ENCODE measurements at regions not wholly inside any gene's neighbourhood (a gene's known extent, or its start where the extent isn't known, plus 50 kb on each side); places are given as distances from the start of the nearest gene placed in this dataset.

DNA sequence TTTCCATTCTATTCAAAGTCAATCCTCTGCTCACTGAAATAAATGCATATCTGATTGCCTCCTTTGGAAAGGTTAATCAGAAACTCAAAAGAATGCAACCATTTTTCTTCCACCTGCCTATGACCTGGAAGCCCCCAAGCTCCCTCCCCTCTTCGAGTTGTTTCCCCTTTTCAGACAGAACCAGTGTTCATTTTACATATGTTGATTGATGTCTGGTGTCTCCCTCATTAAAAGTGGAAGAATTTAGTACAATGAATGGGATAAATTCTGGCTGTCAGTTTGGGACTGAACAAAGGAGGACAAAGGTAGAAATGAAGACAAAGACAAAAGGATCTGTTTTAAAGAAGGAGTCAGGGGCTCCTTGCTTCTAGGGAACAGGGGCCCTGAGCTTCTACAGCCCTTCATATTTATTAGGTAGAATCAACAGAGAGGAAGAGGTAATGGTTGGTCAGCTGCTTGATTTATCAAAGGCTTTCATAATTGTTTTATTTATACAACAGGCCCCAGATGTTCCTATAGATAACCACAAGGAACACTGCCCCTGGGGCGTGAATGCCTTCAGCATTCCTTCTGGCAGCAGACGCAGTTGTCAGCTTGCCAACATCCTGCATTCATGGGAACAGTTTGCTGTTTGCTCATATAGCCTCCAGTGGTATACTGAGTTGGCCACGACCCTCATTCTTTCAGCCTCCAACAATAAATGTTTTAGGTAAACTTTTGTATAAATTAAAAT is 949.8 kb upstream of the LRATD1 start:
- TF ChIP-seq CTCF (conservative IDR thresholded peaks at IDR 0.05; ENCODE audit: low read length) (no peak), EZH2phosphoT487 (IDR thresholded peaks at IDR 0.05; ENCODE audit: borderline replicate concordance, low read depth, low read length) (no peak)
